HepG2 (cell line): ENCODE measurements at regions not wholly inside any gene's neighbourhood (a gene's known extent, or its start where the extent isn't known, plus 50 kb on each side); places are given as distances from the start of the nearest gene placed in this dataset.

Source experiments
- ATAC-seq: fragments of 200-7000 bp; cut with Tn5 transposase; 3 replicates; pipeline ENCODE4 v1.9.1; 2020; ENCODE audit warnings: mild to moderate bottlenecking, moderate library complexity
- BruUV-seq: library from RNA; stranded (reverse); fragments of 400-500 nt; replicated peaks from 2 replicates; lab custom pipeline; 2021; lab: Mats Ljungman, UMichigan
- CTCF ChIA-PET: fragments of 300-600 bp; formaldehyde crosslinking; extraction: SDS; loops from one replicate; lab custom pipeline; 2021; ENCODE audit warnings: low total read pairs, inconsistent platforms, low intra/inter-chr PET ratio; lab: Yijun Ruan, JAX
- POLR2A ChIA-PET: fragments of 350-600 bp; sonication (Branson Sonifier 250); formaldehyde crosslinking; loops from one replicate; lab custom pipeline; 2020; ENCODE audit warnings: antibody characterized with exemption, inconsistent platforms; lab: Yijun Ruan, JAX
- DNase-seq: peaks from one replicate; pipeline ENCODE4 v3.0.0-alpha.2; 2015; ENCODE audit warnings: low spot score
- FAIRE-seq: peaks from 3 replicates; lab custom pipeline; 2011; peaks lifted over from hg19 to GRCh38; lab: Jason Lieb, UNC
- H2AFZ ChIP-seq: one replicate; pipeline ENCODE4 v1.6.1; 2011; ENCODE audit warnings: low read length, inconsistent platforms
- H3K27ac ChIP-seq: fragments of 300-600 bp; 3 replicates; pipeline ENCODE4 v1.8.0; 2011; ENCODE audit warnings: mixed run types, mild to moderate bottlenecking, mixed read lengths, low read length, inconsistent platforms; ENCODE audit not compliant: insufficient read depth; ENCODE audit errors: extremely low read length
- H3K27me3 ChIP-seq, 2 experiments: fragments of 200-600 bp in 1 of 2; 2 replicates in 1 of 2; 3 replicates in 1 of 2; pipeline versions ENCODE4 v1.6.0 to v1.8.0; 2011; ENCODE audit warnings: low read length in 2 of 2, mild to moderate bottlenecking in 2 of 2, moderate library complexity in 2 of 2, inconsistent platforms in 1 of 2; ENCODE audit not compliant: insufficient read depth in 2 of 2, control insufficient read depth in 1 of 2
- H3K36me3 ChIP-seq, 2 experiments: fragments of 200-600 bp in 1 of 2; replicated peaks in 1 of 2; 2 replicates in 1 of 2; 3 replicates in 1 of 2; pipeline versions ENCODE4 v1.5.1 to v1.8.0; 2011; ENCODE audit warnings: low read length in 2 of 2, inconsistent platforms in 1 of 2; ENCODE audit not compliant: insufficient read depth in 2 of 2, control insufficient read depth in 1 of 2
- H3K4me1 ChIP-seq: 2 replicates; pipeline ENCODE4 v1.5.1; 2012; ENCODE audit warnings: low read length, inconsistent platforms; ENCODE audit not compliant: insufficient read depth
- H3K4me2 ChIP-seq: 2 replicates; pipeline ENCODE4 v1.6.0; 2011; ENCODE audit warnings: low read depth, low read length, inconsistent platforms
- H3K4me3 ChIP-seq, 3 experiments: fragments of 200-600 bp in 1 of 3; sonication (generic), shearing (Covaris generic) in 1 of 3; replicated peaks in 1 of 3; 2 replicates each; pipeline ENCODE4 v1.5.1; 2011 to 2016; ENCODE audit warnings: low read length in 3 of 3, inconsistent platforms in 2 of 3, low read depth in 2 of 3, mild to moderate bottlenecking in 2 of 3, control low read depth in 1 of 3, mixed read lengths in 1 of 3; ENCODE audit not compliant: insufficient read depth in 1 of 3
- H3K79me2 ChIP-seq: one replicate; pipeline ENCODE4 v1.6.1; 2011; ENCODE audit warnings: low read length, inconsistent platforms; ENCODE audit not compliant: insufficient read depth
- H3K9ac ChIP-seq: 2 replicates; pipeline ENCODE4 v1.6.0; 2011; ENCODE audit warnings: mild to moderate bottlenecking, low read depth, low read length, inconsistent platforms; ENCODE audit not compliant: insufficient read depth
- H3K9me3 ChIP-seq: 2 replicates; pipeline ENCODE4 v1.5.1; 2012; ENCODE audit warnings: mild to moderate bottlenecking, low read length
- H4K20me1 ChIP-seq: 2 replicates; pipeline ENCODE4 v1.6.0; 2011; ENCODE audit warnings: inconsistent platforms, mild to moderate bottlenecking, low read length, moderate library complexity; ENCODE audit not compliant: insufficient read depth
- CHD4 ChIP-seq: fragments of 200-600 bp; sonication (generic); IDR thresholded peaks from 2 replicates; pipeline ENCODE4 v1.7.0; 2017; ENCODE audit warnings: mild to moderate bottlenecking, low read length, borderline replicate concordance
- KDM3A ChIP-seq: IDR thresholded peaks from 2 replicates; pipeline ENCODE4 v1.6.1; 2018; ENCODE audit warnings: low read depth, missing compliant biosample characterization
- NCOA2 ChIP-seq: sonication (generic); formaldehyde crosslinking; IDR thresholded peaks from 2 replicates; pipeline ENCODE4 v1.8.0; 2022; ENCODE audit warnings: inconsistent platforms
- SOX13 ChIP-seq, 3 experiments: fragments of 450-650 bp in 1 of 3; sonication (generic) in 1 of 3; formaldehyde crosslinking in 1 of 3; IDR thresholded peaks in 2 of 3; conservative IDR thresholded peaks in 1 of 3; 2 replicates each; pipeline versions ENCODE4 v1.5.0 to v1.6.1; 2016 to 2020; ENCODE audit warnings: antibody characterized with exemption in 1 of 3, mild to moderate bottlenecking in 1 of 3, missing compliant biosample characterization in 1 of 3, missing genetic modification reagents in 1 of 3, moderate library complexity in 1 of 3
- SYNCRIP ChIP-seq: fragments of 200-400 bp; formaldehyde crosslinking; IDR thresholded peaks from 2 replicates; pipeline ENCODE4 v1.6.1; 2018; ENCODE audit warnings: mild to moderate bottlenecking, low read depth, low read length; ENCODE audit not compliant: insufficient read depth
- whole genome bisulfite sequencing: methylation state at CpG from one replicate; pipeline ENCODE4 v1.1.6; 2017; ENCODE audit warnings: low lambda C conversion rate; 5-methylcytosine and 5-hydroxymethylcytosine counted together
- in situ Hi-C: cut with HindIII; loops from 2 replicates; pipeline ENCODE4 v1.10.0; 2017; ENCODE audit warnings: low pct_unique_long_range_greater_than_20kb; ENCODE audit not compliant: extremely low pct_ligation_motif_present
- intact Hi-C: fragments of 100-400 bp; cut with micrococcal nuclease; formaldehyde crosslinking; loops from one replicate; pipeline ENCODE4 v1.10.0; 2022; ENCODE audit not compliant: unreplicated experiment
- TF ChIP-seq, protein P1 (sequence below), 2 experiments: fragments of 450-650 bp in 1 of 2; sonication (generic) in 1 of 2; formaldehyde crosslinking in 1 of 2; IDR thresholded peaks; 2 replicates each; pipeline versions ENCODE4 v1.6.1 to v1.8.0; 2016 to 2022; ENCODE audit warnings: antibody characterized with exemption in 1 of 2, mild to moderate bottlenecking in 1 of 2, missing genetic modification reagents in 1 of 2
- TF ChIP-seq, protein P2 (sequence below): IDR thresholded peaks from 2 replicates; pipeline ENCODE4 v1.6.1; 2018; ENCODE audit warnings: missing genetic modification reagents

DNA sequence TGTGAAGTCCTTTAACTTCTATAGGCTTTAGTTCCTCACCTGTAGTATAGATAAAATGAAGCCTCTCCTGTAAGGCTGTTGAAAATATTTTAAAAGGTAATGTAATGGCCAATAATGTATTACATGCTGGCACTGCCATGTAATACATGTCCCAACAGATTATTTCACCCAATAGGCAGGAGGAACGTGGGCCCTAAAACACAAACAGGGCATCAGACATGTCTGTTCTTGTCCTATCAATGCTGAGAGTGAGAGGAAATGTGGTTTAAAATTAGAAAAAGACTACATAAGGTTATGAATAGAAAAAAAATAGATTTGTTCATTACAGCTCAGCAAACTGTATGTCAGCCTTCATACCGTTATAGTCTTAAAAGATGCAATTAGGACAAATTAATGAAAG lies 492.7 kb upstream of the DDX18 start (continued):
- TF ChIP-seq, protein P1, sequence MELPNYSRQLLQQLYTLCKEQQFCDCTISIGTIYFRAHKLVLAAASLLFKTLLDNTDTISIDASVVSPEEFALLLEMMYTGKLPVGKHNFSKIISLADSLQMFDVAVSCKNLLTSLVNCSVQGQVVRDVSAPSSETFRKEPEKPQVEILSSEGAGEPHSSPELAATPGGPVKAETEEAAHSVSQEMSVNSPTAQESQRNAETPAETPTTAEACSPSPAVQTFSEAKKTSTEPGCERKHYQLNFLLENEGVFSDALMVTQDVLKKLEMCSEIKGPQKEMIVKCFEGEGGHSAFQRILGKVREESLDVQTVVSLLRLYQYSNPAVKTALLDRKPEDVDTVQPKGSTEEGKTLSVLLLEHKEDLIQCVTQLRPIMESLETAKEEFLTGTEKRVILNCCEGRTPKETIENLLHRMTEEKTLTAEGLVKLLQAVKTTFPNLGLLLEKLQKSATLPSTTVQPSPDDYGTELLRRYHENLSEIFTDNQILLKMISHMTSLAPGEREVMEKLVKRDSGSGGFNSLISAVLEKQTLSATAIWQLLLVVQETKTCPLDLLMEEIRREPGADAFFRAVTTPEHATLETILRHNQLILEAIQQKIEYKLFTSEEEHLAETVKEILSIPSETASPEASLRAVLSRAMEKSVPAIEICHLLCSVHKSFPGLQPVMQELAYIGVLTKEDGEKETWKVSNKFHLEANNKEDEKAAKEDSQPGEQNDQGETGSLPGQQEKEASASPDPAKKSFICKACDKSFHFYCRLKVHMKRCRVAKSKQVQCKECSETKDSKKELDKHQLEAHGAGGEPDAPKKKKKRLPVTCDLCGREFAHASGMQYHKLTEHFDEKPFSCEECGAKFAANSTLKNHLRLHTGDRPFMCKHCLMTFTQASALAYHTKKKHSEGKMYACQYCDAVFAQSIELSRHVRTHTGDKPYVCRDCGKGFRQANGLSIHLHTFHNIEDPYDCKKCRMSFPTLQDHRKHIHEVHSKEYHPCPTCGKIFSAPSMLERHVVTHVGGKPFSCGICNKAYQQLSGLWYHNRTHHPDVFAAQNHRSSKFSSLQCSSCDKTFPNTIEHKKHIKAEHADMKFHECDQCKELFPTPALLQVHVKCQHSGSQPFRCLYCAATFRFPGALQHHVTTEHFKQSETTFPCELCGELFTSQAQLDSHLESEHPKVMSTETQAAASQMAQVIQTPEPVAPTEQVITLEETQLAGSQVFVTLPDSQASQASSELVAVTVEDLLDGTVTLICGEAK (IDR thresholded peaks at IDR 0.05): no peak
- TF ChIP-seq, protein P1 (CRISPR knock-in tag; IDR thresholded peaks at IDR 0.05): no peak
- TF ChIP-seq KDM3A (CRISPR knock-in tag): no peak
- TF ChIP-seq SOX13 (IDR thresholded peaks at IDR 0.05): no peak
- no peak for TF ChIP-seq SOX13 (CRISPR knock-in tag; conservative IDR thresholded peaks at IDR 0.05 in 1 of 2, IDR thresholded peaks at IDR 0.05 in 1 of 2)

DNA sequence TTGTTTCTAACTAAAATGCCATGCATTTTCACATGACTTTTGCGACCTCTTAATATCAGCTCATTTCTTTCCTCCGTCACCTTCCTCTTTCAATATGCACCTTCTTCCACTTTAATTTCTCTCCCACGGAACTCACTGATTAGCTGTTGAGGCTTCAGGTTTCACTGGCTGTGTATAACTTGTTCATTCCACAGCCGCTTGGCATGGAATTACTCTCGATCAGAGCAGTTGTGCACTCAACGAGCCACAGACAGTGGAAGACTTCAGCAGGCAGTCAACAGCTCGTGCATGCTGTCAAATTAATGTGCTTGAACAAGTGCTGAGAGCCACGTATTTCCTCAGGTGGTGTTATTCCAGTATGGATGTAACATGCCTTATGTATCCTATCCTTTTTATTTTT lies 491.2 kb upstream of the DDX18 start:
- Histone ChIP-seq H3K4me2 (no peak overlapping the region), H3K9me3 (no peaks in the 10 kb centered on the region)
- BruUV-seq: no TSS peak

More for the DNA sequence above, 491.2 kb upstream of the DDX18 start:
- Histone ChIP-seq H3K9ac (no peak overlapping the region), H3K79me2 (no peaks in the 10 kb centered on the region), H3K4me3 (no peak overlapping the region), H4K20me1 (no peaks in the 10 kb centered on the region), H2AFZ (no peak overlapping the region), H3K27ac (no peak overlapping the region), H3K27me3 (no peaks in the 10 kb centered on the region), H3K36me3 (no peaks in the 10 kb centered on the region), H3K4me1 (no peaks in the 10 kb centered on the region)
- 5% methylated on average over 8 of the region's 8 CpGs for WGBS
- ATAC-seq (no peak), FAIRE-seq (no peak), DNase-seq (no peak)
- in situ Hi-C loops: no loop called here
- intact Hi-C loops: no loop called here
- ChIA-PET CTCF (no interaction called here), POLR2A (no interaction called here)
- TF ChIP-seq NCOA2 (CRISPR knock-in tag) (no peak), SYNCRIP (no peak), CHD4 (no peak)
- TF ChIP-seq, protein P2, sequence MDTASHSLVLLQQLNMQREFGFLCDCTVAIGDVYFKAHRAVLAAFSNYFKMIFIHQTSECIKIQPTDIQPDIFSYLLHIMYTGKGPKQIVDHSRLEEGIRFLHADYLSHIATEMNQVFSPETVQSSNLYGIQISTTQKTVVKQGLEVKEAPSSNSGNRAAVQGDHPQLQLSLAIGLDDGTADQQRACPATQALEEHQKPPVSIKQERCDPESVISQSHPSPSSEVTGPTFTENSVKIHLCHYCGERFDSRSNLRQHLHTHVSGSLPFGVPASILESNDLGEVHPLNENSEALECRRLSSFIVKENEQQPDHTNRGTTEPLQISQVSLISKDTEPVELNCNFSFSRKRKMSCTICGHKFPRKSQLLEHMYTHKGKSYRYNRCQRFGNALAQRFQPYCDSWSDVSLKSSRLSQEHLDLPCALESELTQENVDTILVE: no peak
